ENCODE measurements at regions not wholly inside any gene's neighbourhood (a gene's known extent, or its start where the extent isn't known, plus 50 kb on each side); places are given as distances from the start of the nearest gene placed in this dataset.

DNA sequence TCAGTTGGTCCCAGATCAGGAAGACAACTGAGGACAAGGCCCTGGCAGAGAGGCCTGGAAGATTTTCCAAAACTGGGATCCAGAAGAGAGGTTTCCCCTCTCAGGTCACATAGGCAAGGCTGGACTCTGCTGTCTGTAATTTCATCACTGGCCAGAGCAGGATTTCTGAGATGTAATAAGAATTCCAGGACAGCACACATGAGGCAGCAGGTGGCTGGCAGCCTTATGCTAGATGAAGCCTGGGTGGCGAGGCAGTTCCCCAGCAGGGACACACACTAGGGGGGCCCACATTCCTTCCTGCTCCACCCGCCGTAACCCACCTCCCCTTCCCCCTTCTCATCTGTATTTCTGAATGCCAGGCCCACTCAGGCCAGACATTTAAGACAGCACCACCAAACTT, 98.6 kb downstream of the HNRNPLL start:
- WGBS = 95% methylated on average over 3 of the region's 3 CpGs
- H3K27ac ChIP-seq = no peak overlapping the region

DNA sequence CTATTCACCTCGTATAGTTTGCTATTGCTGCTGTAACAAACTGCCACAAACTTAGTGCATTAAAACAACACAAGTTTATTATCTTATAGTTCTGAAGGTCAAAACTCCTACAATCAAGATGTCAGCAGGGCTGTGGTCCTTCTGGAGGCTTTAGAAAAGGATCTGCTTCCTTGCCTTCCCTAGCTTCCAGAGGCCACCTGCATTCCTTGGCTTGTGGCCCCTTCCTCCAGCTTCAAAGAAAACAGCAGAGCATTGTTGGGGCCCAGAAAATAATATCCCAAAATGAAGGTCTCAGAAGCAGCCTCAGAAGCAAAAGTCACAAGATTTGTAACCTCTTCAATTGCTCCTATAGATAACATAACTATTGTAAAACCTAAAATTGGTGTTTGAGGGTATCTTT, 100.6 kb downstream of the HNRNPLL start:
- H3K27ac ChIP-seq = no peak overlapping the region
- no peak for DNase-seq (ENCODE audit: low spot score in 2 of 2)
- no peaks in the 10 kb centered on the region for H3K36me3 ChIP-seq
- WGBS = 89% methylated on average over 1 of the region's 1 CpG
- H3K27me3 ChIP-seq = no peaks in the 10 kb centered on the region
- H3K4me1 ChIP-seq = peaks cover 15% of the 10 kb centered on the region
- H3K4me3 ChIP-seq = no peak overlapping the region
- TF ChIP-seq POLR2A (IDR thresholded peaks at IDR 0.05) (no peak), POLR2AphosphoS5 (IDR thresholded peaks at IDR 0.05) (no peak), EP300 (IDR thresholded peaks at IDR 0.05) (no peak)
- TF ChIP-seq, protein P1, sequence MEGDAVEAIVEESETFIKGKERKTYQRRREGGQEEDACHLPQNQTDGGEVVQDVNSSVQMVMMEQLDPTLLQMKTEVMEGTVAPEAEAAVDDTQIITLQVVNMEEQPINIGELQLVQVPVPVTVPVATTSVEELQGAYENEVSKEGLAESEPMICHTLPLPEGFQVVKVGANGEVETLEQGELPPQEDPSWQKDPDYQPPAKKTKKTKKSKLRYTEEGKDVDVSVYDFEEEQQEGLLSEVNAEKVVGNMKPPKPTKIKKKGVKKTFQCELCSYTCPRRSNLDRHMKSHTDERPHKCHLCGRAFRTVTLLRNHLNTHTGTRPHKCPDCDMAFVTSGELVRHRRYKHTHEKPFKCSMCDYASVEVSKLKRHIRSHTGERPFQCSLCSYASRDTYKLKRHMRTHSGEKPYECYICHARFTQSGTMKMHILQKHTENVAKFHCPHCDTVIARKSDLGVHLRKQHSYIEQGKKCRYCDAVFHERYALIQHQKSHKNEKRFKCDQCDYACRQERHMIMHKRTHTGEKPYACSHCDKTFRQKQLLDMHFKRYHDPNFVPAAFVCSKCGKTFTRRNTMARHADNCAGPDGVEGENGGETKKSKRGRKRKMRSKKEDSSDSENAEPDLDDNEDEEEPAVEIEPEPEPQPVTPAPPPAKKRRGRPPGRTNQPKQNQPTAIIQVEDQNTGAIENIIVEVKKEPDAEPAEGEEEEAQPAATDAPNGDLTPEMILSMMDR (IDR thresholded peaks at IDR 0.05) = no peak
- H3K9me3 ChIP-seq = no peaks in the 10 kb centered on the region

More for the DNA sequence above, 98.6 kb downstream of the HNRNPLL start:
- no peak for TF ChIP-seq POLR2A (IDR thresholded peaks at IDR 0.05)
- no peak for TF ChIP-seq EP300 (IDR thresholded peaks at IDR 0.05)
- TF ChIP-seq, protein P1 (IDR thresholded peaks at IDR 0.05) = no peak
- no peak for DNase-seq (ENCODE audit: low spot score in 2 of 2)
- H3K4me3 ChIP-seq = no peak overlapping the region
- H3K36me3 ChIP-seq = no peaks in the 10 kb centered on the region
- H3K4me1 ChIP-seq = peaks cover 25% of the 10 kb centered on the region
- no peaks in the 10 kb centered on the region for H3K9me3 ChIP-seq
- H3K27me3 ChIP-seq = no peaks in the 10 kb centered on the region

DNA sequence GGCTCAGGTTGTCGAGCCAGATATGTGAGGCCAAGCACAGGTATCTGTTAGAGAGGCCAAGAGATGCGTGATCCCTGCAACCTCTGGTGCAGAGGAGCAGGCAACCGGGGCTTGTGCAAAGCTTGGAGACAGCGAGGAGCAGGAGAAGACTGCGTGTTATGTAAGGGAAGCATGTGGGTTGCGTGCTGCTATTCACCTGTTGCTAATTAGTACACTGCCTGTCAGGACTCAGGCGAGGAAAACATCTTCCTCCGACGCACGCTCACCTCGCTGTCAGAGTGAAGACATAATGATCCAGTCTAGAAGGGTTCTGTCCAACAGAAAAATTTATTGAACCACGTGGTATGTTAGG, 102.5 kb downstream of the HNRNPLL start:
- TF ChIP-seq EP300 (IDR thresholded peaks at IDR 0.05) (no peak), POLR2AphosphoS5 (IDR thresholded peaks at IDR 0.05) (no peak), POLR2A (IDR thresholded peaks at IDR 0.05) (no peak)
- TF ChIP-seq, protein P1 (IDR thresholded peaks at IDR 0.05) = no peak
- no peak overlapping the region for H3K4me3 ChIP-seq
- H3K9me3 ChIP-seq = no peaks in the 10 kb centered on the region
- H3K36me3 ChIP-seq = no peaks in the 10 kb centered on the region
- DNase-seq (ENCODE audit: low spot score in 2 of 2) = no peak
- H3K27ac ChIP-seq = no peak overlapping the region
- H3K4me1 ChIP-seq = peaks cover 19% of the 10 kb centered on the region
- H3K27me3 ChIP-seq = no peaks in the 10 kb centered on the region
- WGBS = 40% methylated on average over 12 of the region's 12 CpGs

DNA sequence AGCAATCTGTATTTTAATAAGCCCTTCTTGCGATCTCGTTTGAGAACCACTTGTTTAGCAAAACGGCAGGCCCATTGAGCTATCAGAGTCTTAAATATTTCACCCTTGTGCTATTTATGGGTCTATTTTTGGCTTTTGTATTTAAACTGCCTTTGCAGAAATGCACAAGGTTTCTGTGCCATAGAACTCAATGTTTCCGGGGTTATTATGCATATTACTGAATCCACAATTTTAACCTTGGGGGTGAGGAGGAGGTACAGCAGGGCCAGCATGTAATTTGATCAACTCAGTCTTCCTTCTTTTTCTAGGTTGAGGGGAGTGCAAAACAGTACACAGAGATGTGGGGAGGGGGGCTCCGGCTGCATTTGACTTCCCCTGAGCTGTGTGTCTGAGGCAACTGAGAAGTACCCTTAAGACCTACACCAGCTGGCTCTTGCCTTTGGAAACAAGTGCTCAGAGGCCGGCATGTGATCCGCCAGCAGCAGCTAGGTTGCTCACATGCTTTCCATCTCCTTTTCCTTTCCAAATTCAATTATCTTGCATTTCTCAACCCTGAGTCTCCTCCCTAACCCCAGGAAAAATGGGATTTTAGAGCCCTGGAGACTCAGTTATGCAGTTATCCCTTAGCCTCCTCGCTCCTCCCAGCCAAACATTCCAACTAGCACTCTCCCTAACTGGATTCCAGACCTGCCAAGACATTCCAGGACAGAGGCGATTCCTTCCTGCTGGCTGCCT, 103.0 kb downstream of the HNRNPLL start:
- H3K27me3 ChIP-seq = no peaks in the 10 kb centered on the region
- H3K36me3 ChIP-seq = no peaks in the 10 kb centered on the region
- no peak overlapping the region for H3K4me3 ChIP-seq
- no peak overlapping the region for H3K27ac ChIP-seq
- WGBS = 48% methylated on average over 9 of the region's 9 CpGs
- H3K9me3 ChIP-seq = no peaks in the 10 kb centered on the region
- peaks cover 19% of the 10 kb centered on the region for H3K4me1 ChIP-seq
- TF ChIP-seq POLR2A (IDR thresholded peaks at IDR 0.05) (no peak), POLR2AphosphoS5 (IDR thresholded peaks at IDR 0.05) (no peak), EP300 (IDR thresholded peaks at IDR 0.05) (no peak)
- TF ChIP-seq, protein P1 (IDR thresholded peaks at IDR 0.05) = no peak
- DNase-seq (ENCODE audit: low spot score in 2 of 2) = no peak

DNA sequence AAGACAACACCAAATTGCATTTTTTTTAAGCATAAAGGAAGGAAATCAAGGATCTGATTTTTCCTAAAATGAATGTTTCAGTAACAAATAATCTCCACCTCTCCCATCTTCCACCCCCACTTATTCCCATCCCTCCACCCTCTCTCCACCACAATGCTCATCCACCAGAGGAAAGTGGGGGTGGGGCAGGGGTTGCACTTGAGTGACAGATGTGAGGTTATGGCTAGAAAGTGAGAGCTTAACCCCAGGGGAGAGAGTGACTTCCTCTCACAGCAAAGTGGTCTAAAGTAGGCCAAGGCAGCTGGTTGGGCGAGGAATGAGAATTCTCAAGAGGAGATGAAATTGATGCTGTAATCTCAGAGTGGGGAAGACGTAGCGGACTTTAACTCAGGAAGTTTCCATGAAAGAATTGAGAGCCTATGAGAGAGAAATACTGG, 104.7 kb downstream of the HNRNPLL start:
- WGBS = 84% methylated on average over 3 of the region's 3 CpGs
- no peaks in the 10 kb centered on the region for H3K36me3 ChIP-seq

DNA sequence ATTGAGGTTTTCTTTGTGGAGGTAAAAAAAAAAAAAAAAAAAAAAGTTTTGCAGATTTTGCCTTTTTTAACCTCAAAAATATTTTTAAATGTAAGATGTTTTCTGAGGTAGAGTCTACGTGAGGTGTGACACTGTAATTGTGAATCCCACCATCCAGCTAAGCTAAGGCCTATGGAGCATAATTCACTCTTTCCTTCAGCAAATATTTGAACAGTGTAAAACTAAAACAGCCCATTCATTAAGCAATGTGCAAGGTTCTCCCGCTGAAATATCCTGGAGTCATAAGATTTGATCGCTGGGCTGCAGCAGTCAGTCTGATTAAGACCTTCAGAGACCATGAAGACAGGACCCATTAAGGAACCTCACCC, 105.1 kb downstream of the HNRNPLL start:
- H3K9me3 ChIP-seq = no peaks in the 10 kb centered on the region
- WGBS = 94% methylated on average over 3 of the region's 3 CpGs
- no peak for DNase-seq (ENCODE audit: low spot score in 2 of 2)
- H3K4me1 ChIP-seq = peaks cover 19% of the 10 kb centered on the region
- H3K4me3 ChIP-seq = no peak overlapping the region
- no peaks in the 10 kb centered on the region for H3K36me3 ChIP-seq
- H3K27me3 ChIP-seq = no peaks in the 10 kb centered on the region
- TF ChIP-seq POLR2AphosphoS5 (IDR thresholded peaks at IDR 0.05) (no peak), EP300 (IDR thresholded peaks at IDR 0.05) (no peak), POLR2A (IDR thresholded peaks at IDR 0.05) (no peak)
- TF ChIP-seq, protein P1 (IDR thresholded peaks at IDR 0.05) = no peak
- H3K27ac ChIP-seq = no peak overlapping the region

More for the DNA sequence above, 104.7 kb downstream of the HNRNPLL start:
- TF ChIP-seq POLR2AphosphoS5 (IDR thresholded peaks at IDR 0.05) = no peak
- TF ChIP-seq EP300 (IDR thresholded peaks at IDR 0.05) = no peak
- Histone ChIP-seq H3K27ac (no peak overlapping the region), H3K9me3 (no peaks in the 10 kb centered on the region), H3K4me1 (peaks cover 19% of the 10 kb centered on the region), H3K4me3 (no peak overlapping the region), H3K27me3 (no peaks in the 10 kb centered on the region)
- no peak for DNase-seq (ENCODE audit: low spot score in 2 of 2)

All from suprapubic skin (tissue), 4 donors.